ENCODE measurements at regions not wholly inside any gene's neighbourhood (a gene's known extent, or its start where the extent isn't known, plus 50 kb on each side); places are given as distances from the start of the nearest gene placed in this dataset.
A peak's percentile ranks its signal among the peaks of the same experiment; 100 is the strongest.

DNA sequence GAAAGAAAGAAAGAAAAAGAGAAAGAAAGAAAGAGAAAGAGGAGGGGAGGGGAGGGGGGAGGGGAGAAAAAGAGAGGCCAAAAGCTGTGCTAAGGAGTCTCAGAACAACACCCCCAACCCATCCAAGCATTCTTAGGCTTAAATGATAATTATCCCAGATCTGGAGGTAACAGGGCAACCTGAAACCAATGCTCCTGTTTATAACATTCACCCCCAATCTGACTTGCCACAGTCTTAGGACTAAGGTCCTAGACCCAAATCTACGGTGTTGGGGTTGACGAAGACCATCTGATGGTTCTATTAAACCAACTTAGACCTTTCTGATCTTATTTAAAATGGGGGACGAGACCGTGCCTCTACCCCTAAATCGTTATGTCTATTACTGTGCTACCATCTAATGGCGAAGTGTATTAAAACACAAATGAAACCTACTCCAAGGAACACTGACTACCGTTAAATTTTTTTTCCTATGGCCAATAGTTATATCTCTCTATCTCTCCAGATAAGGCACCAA is 119.3 kb upstream of the CDC42BPA start (continued):
- TF ChIP-seq CC2D1A (IDR thresholded peaks at IDR 0.05) (peak; percentile 70), HDAC3 (IDR thresholded peaks at IDR 0.05; ENCODE audit: borderline replicate concordance, partially characterized antibody) (no peak), CHAMP1 (IDR thresholded peaks at IDR 0.05) (peak; percentile 64), STAG1 (CRISPR knock-in tag; IDR thresholded peaks at IDR 0.05; ENCODE audit: borderline replicate concordance) (peak; percentile 66; the same call in 1 of the 2 replicates), SMC3 (conservative IDR thresholded peaks at IDR 0.05; ENCODE audit: insufficient read depth, low read depth, low read length) (peak; percentile 78), DEAF1 (CRISPR knock-in tag; IDR thresholded peaks at IDR 0.05) (peak; percentile 85), LARP7 (IDR thresholded peaks at IDR 0.05) (0 out of 2 replicates have a peak, but pooled peaks have one; percentile 3), CBX3 (IDR thresholded peaks at IDR 0.05; ENCODE audit: borderline replicate concordance in 1 of 2, low read length in 2 of 2) (0 out of 3 replicates have a peak, but pooled peaks of 1 of the 2 experiments have one; percentile 44), ZNF174 (CRISPR knock-in tag; IDR thresholded peaks at IDR 0.05) (no peak), YY1 (IDR thresholded peaks at IDR 0.05; ENCODE audit: borderline replicate concordance in 1 of 3, control insufficient read depth in 1 of 3, extremely low read depth in 1 of 3, insufficient read depth in 3 of 3, insufficient read length in 1 of 3, insufficient replicate concordance in 2 of 3, low read depth in 1 of 3, low read length in 2 of 3) (peak in 1 of 3 experiments; percentile 45), RAD21 (CRISPR knock-in tag; conservative IDR thresholded peaks at IDR 0.05 in 1 of 2, IDR thresholded peaks at IDR 0.05 in 1 of 2) (peak; percentile 95 to 96), ZNF766 (CRISPR knock-in tag; conservative IDR thresholded peaks at IDR 0.05) (peak; percentile 49), ARID3A (IDR thresholded peaks at IDR 0.05; ENCODE audit: borderline replicate concordance, low read depth, low read length) (peak; percentile 63; the same call in 1 of the 2 replicates), BRF1 (IDR thresholded peaks at IDR 0.05; ENCODE audit: borderline replicate concordance, extremely low read depth, insufficient read length) (no peak), EHMT2 (IDR thresholded peaks at IDR 0.05) (peak; percentile 65; the same call in 1 of the 2 replicates), ARNT (IDR thresholded peaks at IDR 0.05) (0 out of 4 replicates have a peak, but pooled peaks of 1 of the 2 experiments have one; percentile 5), LCOR (CRISPR knock-in tag; IDR thresholded peaks at IDR 0.05) (no peak), U2AF1 (optimal IDR thresholded peaks at IDR 0.05; ENCODE audit: low read depth, low read length) (peak; percentile 68), ADNP (tag; IDR thresholded peaks at IDR 0.05) (0 out of 2 replicates have a peak, but pooled peaks have one; percentile 19), ZBTB17 (CRISPR knock-in tag; IDR thresholded peaks at IDR 0.05) (peak; percentile 27; the same call in 1 of the 2 replicates)
